Lung (tissue), 11 donors: ENCODE measurements at regions not wholly inside any gene's neighbourhood (a gene's known extent, or its start where the extent isn't known, plus 50 kb on each side); places are given as distances from the start of the nearest gene placed in this dataset.

Experiments
- ATAC-seq: fragments of 200-7000 bp; cut with Tn5 transposase; one replicate; pipeline ENCODE4 v1.9.1; 2020; ENCODE audit warnings: moderate number of reproducible peaks; ENCODE audit not compliant: insufficient read depth, low FRiP score
- DNase-seq, 3 donors: peaks; one replicate each; pipeline ENCODE4 v3.0.0-alpha.2; 2013 to 2017
- H3K27ac ChIP-seq, 2 donors: one replicate each; pipeline ENCODE4 v1.5.1; 2013; ENCODE audit warnings: mild to moderate bottlenecking in 2 of 2, moderate library complexity in 2 of 2, control low read depth in 1 of 2, inconsistent platforms in 1 of 2, low read depth in 1 of 2, low read length in 1 of 2
- H3K27me3 ChIP-seq, 3 donors: one replicate each; pipeline ENCODE4 v1.5.1; 2013; ENCODE audit warnings: low read length in 2 of 3; ENCODE audit not compliant: control insufficient read depth in 3 of 3, insufficient read depth in 3 of 3
- H3K36me3 ChIP-seq, 4 donors: one replicate each; pipeline ENCODE4 v1.5.1; 2013; ENCODE audit warnings: low read length in 4 of 4, mild to moderate bottlenecking in 1 of 4, moderate library complexity in 1 of 4; ENCODE audit not compliant: control insufficient read depth in 4 of 4, insufficient read depth in 4 of 4
- H3K4me1 ChIP-seq, 5 donors: one replicate each; pipeline ENCODE4 v1.5.1; 2013; ENCODE audit warnings: low read length in 5 of 5, mild to moderate bottlenecking in 2 of 5, moderate library complexity in 1 of 5; ENCODE audit not compliant: control insufficient read depth in 5 of 5, insufficient read depth in 5 of 5
- H3K4me3 ChIP-seq: one replicate; pipeline ENCODE4 v1.5.1; 2013; ENCODE audit warnings: mild to moderate bottlenecking, control low read depth, moderate library complexity
- H3K9ac ChIP-seq, 2 donors: one replicate each; pipeline ENCODE4 v1.5.1; 2013; ENCODE audit warnings: low read length in 2 of 2, control low read depth in 1 of 2; ENCODE audit not compliant: insufficient read depth in 1 of 2
- H3K9me3 ChIP-seq, 4 donors: one replicate each; pipeline ENCODE4 v1.5.1; 2013; ENCODE audit warnings: low read length in 3 of 4, mild to moderate bottlenecking in 1 of 4, moderate library complexity in 1 of 4; ENCODE audit not compliant: control insufficient read depth in 4 of 4, insufficient read depth in 3 of 4
- WGBS, 2 donors: extraction: QIAGEN DNeasy Blood & Tissue Kit; methylation state at CpG; one replicate each; pipeline ENCODE4 v1.1.7; 2013; 5-methylcytosine and 5-hydroxymethylcytosine counted together
- TF ChIP-seq, protein P1 (sequence below): IDR thresholded peaks from 2 replicates; pipeline ENCODE4 v1.5.1; 2012; ENCODE audit warnings: mild to moderate bottlenecking; ENCODE audit errors: control extremely low read depth, extremely low read depth
- donor health status: control.
- donor health status: control.
- donor health status: Bipolar disorder and iron deficiency.
- donor health status: healthy.
- donor health status: DM: yes; HTN: yes; CAD: no.

DNA sequence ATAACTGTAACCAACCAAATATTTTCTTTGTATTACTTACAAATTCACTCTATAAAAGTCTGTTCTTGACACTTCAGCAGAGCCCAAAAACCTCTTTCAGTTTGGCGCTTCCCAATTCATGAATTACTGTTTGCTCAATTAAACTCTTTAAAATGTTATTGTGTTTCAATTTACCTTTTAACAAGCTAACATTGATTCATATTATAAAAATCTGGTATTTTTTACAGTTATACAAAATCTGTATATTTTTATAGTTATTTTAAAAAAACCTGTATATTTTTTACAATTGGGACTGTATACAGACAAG lies 75.3 kb upstream of the E2F3 start:
- DNase-seq (no peak), ATAC-seq (no peak)
- Histone ChIP-seq H3K9ac (no peak overlapping the region), H3K27me3 (no peaks in the 10 kb centered on the region), H3K4me1 (no peaks in the 10 kb centered on the region), H3K9me3 (peaks cover 0 to 2% (median 0%) of the 10 kb centered on the region in 4 donors), H3K4me3 (no peak overlapping the region), H3K36me3 (no peaks in the 10 kb centered on the region), H3K27ac (no peak overlapping the region)
- WGBS, 2 donors, result 77 to 98% methylated on average over 1 of the region's 1 CpG
- TF ChIP-seq, protein P1, sequence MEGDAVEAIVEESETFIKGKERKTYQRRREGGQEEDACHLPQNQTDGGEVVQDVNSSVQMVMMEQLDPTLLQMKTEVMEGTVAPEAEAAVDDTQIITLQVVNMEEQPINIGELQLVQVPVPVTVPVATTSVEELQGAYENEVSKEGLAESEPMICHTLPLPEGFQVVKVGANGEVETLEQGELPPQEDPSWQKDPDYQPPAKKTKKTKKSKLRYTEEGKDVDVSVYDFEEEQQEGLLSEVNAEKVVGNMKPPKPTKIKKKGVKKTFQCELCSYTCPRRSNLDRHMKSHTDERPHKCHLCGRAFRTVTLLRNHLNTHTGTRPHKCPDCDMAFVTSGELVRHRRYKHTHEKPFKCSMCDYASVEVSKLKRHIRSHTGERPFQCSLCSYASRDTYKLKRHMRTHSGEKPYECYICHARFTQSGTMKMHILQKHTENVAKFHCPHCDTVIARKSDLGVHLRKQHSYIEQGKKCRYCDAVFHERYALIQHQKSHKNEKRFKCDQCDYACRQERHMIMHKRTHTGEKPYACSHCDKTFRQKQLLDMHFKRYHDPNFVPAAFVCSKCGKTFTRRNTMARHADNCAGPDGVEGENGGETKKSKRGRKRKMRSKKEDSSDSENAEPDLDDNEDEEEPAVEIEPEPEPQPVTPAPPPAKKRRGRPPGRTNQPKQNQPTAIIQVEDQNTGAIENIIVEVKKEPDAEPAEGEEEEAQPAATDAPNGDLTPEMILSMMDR, result no peak

DNA sequence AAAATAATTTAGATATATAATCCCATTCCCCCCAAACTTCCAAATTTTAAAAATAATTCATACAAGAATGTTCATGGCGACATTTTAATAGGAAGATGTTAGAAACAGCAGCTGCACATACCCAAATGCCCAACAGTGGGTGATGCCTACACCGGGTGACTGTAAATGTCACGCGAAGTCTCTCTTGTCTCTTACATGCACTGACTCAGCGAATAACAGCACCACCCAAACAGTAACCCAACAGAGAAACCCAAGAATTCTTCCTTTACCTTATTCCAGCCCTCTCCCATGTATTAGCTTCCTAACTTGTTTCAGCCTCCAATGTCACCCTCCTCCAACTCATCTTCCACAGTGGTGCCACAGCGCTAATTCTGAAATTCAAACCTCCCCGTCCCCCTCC lies 74.5 kb upstream of the E2F3 start:
- no peak for DNase-seq

DNA sequence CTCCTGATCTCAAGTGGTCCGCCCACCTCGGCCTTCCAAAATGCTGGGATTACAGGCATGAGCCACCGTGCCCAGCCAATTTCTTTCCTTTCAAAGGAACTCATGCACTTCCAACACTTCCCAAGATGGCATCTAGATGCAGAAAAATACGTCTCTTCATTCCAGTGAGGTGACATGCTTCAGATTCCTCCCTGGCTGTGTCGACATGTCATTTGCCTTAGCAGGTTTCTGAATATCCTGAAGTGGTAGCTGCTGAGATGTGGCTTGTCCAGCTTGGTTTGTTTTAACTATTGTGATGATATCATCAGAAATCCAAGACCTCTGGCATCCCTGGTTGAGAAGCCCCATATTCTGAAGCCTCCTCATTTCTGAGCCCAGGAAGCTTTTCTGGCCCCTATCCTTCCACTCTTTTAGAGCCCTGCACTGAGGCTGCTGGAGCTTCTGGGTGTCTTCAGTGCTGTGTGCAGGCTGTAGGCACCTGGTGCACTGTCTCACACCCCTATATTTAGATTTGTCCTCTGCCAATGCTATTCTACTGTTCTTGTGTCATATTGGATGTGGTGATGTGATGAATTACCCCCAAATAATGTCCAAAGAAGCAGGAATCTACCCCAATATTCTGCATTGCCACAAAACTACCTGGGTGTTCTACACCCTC lies 73.3 kb upstream of the E2F3 start:
- WGBS, 2 donors, result 82 to 88% methylated on average over 5 of the region's 5 CpGs
- Histone ChIP-seq H3K4me3 (no peak overlapping the region), H3K36me3 (no peaks in the 10 kb centered on the region), H3K27me3 (no peaks in the 10 kb centered on the region), H3K9ac (no peak overlapping the region), H3K4me1 (no peaks in the 10 kb centered on the region), H3K9me3 (peaks cover 0 to 3% (median 0%) of the 10 kb centered on the region in 4 donors), H3K27ac (no peak overlapping the region)
- ATAC-seq (no peak), DNase-seq (no peak)
- TF ChIP-seq, protein P1, result no peak

More for the DNA sequence above, 74.5 kb upstream of the E2F3 start:
- Histone ChIP-seq H3K27me3 (no peaks in the 10 kb centered on the region), H3K36me3 (no peaks in the 10 kb centered on the region), H3K9me3 (peaks cover 0 to 2% (median 0%) of the 10 kb centered on the region in 4 donors), H3K27ac (no peak overlapping the region), H3K9ac (no peak overlapping the region), H3K4me1 (no peaks in the 10 kb centered on the region), H3K4me3 (no peak overlapping the region)
- TF ChIP-seq, protein P1, result no peak
- ATAC-seq, result no peak
- WGBS, 2 donors, result 97 to 98% methylated on average over 7 of the region's 7 CpGs

DNA sequence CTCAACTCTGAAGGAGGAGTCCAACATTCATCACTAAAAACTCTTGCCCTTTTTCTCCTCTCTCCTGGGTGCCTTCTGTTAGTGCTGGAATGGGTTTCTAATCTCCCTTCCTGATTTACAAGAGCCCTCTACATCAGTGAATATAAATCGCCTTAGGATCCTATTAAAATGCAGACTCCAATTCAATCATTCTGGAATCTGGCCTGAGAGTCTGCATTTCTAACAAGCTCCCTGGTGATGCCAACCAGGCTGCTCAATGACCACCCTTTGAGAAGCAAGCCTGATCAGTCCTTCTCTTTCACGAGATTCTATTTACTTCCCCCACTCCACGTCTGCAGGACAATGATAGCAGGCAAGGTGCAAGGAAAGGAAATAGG lies 72.8 kb upstream of the E2F3 start:
- Histone ChIP-seq H3K36me3 (no peaks in the 10 kb centered on the region), H3K4me3 (no peak overlapping the region), H3K9me3 (peaks cover 0 to 3% (median 0%) of the 10 kb centered on the region in 4 donors), H3K27me3 (no peaks in the 10 kb centered on the region), H3K4me1 (no peaks in the 10 kb centered on the region), H3K27ac (no peak overlapping the region), H3K9ac (no peak overlapping the region)
- WGBS, 2 donors, result 53 to 59% methylated on average over 3 of the region's 3 CpGs
- TF ChIP-seq, protein P1, result no peak
- ATAC-seq, result no peak
- DNase-seq, result no peak
